SU-DHL-6 (cell line): ENCODE measurements at regions not wholly inside any gene's neighbourhood (a gene's known extent, or its start where the extent isn't known, plus 50 kb on each side); places are given as distances from the start of the nearest gene placed in this dataset.

ENCODE experiments used
- H2AFZ ChIP-seq: fragments of 200-600 bp; sonication (generic); 2 replicates; pipeline ENCODE4 v1.6.1; 2014; ENCODE audit warnings: low read depth, mild to moderate bottlenecking, moderate library complexity, mixed read lengths, antibody characterized with exemption, low read length; ENCODE audit not compliant: severe bottlenecking
- H3F3A ChIP-seq: fragments of 200-600 bp; shearing (Covaris generic); 2 replicates; pipeline ENCODE4 v1.6.0; 2016; ENCODE audit warnings: antibody characterized with exemption, mild to moderate bottlenecking; ENCODE audit not compliant: insufficient read depth
- H3K27ac ChIP-seq: fragments of 200-600 bp; sonication (generic); 2 replicates; pipeline ENCODE4 v1.5.1; 2016; ENCODE audit warnings: low read depth, mild to moderate bottlenecking, low read length, moderate library complexity, mixed read lengths
- H3K27me3 ChIP-seq: fragments of 200-600 bp; sonication (generic), shearing (Covaris generic); 2 replicates; pipeline ENCODE4 v1.6.0; 2014; ENCODE audit warnings: mild to moderate bottlenecking, low read length
- H3K36me3 ChIP-seq: fragments of 200-600 bp; sonication (generic); 2 replicates; pipeline ENCODE4 v1.6.1; 2014; ENCODE audit warnings: mild to moderate bottlenecking, low read length, mixed read lengths
- H3K4me2 ChIP-seq: fragments of 300-600, 200-600 bp; shearing (Covaris generic), sonication (generic); 2 replicates; pipeline ENCODE4 v1.6.0; 2014; ENCODE audit warnings: low read length, low read depth, mild to moderate bottlenecking; ENCODE audit not compliant: poor library complexity, severe bottlenecking
- H3K4me3 ChIP-seq: fragments of 200-600 bp; sonication (generic); 2 replicates; pipeline ENCODE4 v1.5.1; 2014; ENCODE audit warnings: antibody characterized with exemption, low read length, mild to moderate bottlenecking, mixed read lengths; ENCODE audit not compliant: insufficient read depth, poor library complexity, severe bottlenecking
- H3K79me2 ChIP-seq: fragments of 200-600 bp; sonication (generic); 2 replicates; pipeline ENCODE4 v1.6.1; 2014; ENCODE audit warnings: mild to moderate bottlenecking, low read length, moderate library complexity; ENCODE audit not compliant: insufficient read depth
- H3K9ac ChIP-seq: fragments of 200-600 bp; sonication (generic); 2 replicates; pipeline ENCODE4 v1.7.0; 2014; ENCODE audit warnings: mild to moderate bottlenecking, low read length
- H3K9me2 ChIP-seq: fragments of 200-600 bp; sonication (generic); replicated peaks from 2 replicates; pipeline ENCODE4 v1.6.1; 2014; ENCODE audit warnings: low read length; ENCODE audit not compliant: insufficient read depth
- H3K9me3 ChIP-seq: fragments of 200-600 bp; sonication (generic); 2 replicates; pipeline ENCODE4 v1.6.1; 2014; ENCODE audit warnings: low read length, mixed read lengths; ENCODE audit not compliant: insufficient read depth
- H4K20me1 ChIP-seq: fragments of 200-600 bp; sonication (generic); 2 replicates; pipeline ENCODE4 v1.6.1; 2014; ENCODE audit warnings: low read depth, mild to moderate bottlenecking, antibody characterized with exemption, low read length, moderate library complexity, mixed read lengths
- EZH2phosphoT487 ChIP-seq: fragments of 200-600 bp; sonication (generic), shearing (Covaris generic); conservative IDR thresholded peaks from 2 replicates; pipeline ENCODE4 v1.6.1; 2018; ENCODE audit warnings: mild to moderate bottlenecking, antibody characterized with exemption, low read length, moderate library complexity, mixed read lengths
- TF ChIP-seq, protein P1 (sequence below): fragments of 200-600 bp; sonication (generic); IDR thresholded peaks from one replicate; pipeline ENCODE4 v1.5.1; 2017; ENCODE audit warnings: antibody characterized with exemption, mild to moderate bottlenecking, low read length, moderate library complexity; ENCODE audit not compliant: insufficient read depth, poor library complexity, severe bottlenecking

DNA sequence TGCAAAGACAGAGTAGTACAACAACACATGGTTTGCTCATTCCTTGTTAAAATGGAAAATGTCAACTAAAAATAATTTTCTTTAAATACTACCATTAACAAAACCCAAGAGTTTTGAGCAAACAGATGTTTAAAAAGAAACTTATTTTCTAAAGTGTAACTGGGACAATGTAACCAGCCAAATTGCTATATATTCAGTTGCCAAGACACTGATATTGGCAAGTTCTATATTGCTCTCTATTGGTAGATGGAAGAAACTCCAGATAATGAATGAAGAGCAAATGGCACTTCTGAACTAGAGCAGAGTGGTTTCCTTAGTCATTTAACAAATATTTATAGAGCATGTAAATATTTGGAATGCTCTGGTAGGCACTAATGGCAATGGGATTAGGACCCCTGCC is 966.2 kb downstream of the RPA4 start:
- Histone ChIP-seq H3K36me3 (no peaks in the 10 kb centered on the region), H3F3A (no peaks in the 10 kb centered on the region), H3K9me3 (no peaks in the 10 kb centered on the region), H3K79me2 (no peaks in the 10 kb centered on the region), H3K9me2 (no peaks in the 10 kb centered on the region), H3K4me2 (no peak overlapping the region), H4K20me1 (no peaks in the 10 kb centered on the region), H3K27me3 (no peaks in the 10 kb centered on the region), H3K27ac (no peak overlapping the region), H3K9ac (no peak overlapping the region), H3K4me3 (no peak overlapping the region), H2AFZ (no peak overlapping the region)
- no peak for TF ChIP-seq EZH2phosphoT487
- TF ChIP-seq, protein P1, sequence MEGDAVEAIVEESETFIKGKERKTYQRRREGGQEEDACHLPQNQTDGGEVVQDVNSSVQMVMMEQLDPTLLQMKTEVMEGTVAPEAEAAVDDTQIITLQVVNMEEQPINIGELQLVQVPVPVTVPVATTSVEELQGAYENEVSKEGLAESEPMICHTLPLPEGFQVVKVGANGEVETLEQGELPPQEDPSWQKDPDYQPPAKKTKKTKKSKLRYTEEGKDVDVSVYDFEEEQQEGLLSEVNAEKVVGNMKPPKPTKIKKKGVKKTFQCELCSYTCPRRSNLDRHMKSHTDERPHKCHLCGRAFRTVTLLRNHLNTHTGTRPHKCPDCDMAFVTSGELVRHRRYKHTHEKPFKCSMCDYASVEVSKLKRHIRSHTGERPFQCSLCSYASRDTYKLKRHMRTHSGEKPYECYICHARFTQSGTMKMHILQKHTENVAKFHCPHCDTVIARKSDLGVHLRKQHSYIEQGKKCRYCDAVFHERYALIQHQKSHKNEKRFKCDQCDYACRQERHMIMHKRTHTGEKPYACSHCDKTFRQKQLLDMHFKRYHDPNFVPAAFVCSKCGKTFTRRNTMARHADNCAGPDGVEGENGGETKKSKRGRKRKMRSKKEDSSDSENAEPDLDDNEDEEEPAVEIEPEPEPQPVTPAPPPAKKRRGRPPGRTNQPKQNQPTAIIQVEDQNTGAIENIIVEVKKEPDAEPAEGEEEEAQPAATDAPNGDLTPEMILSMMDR, result no peak

- Histone ChIP-seq H4K20me1 (no peaks in the 10 kb centered on the region), H3K9me2 (no peaks in the 10 kb centered on the region), H3K4me3 (no peak overlapping the region), H3F3A (no peaks in the 10 kb centered on the region), H3K4me2 (no peak overlapping the region), H2AFZ (no peak overlapping the region), H3K36me3 (no peaks in the 10 kb centered on the region), H3K27me3 (no peaks in the 10 kb centered on the region), H3K79me2 (no peaks in the 10 kb centered on the region), H3K27ac (no peak overlapping the region), H3K9ac (no peak overlapping the region), H3K9me3 (no peaks in the 10 kb centered on the region)
- TF ChIP-seq EZH2phosphoT487, result no peak
- TF ChIP-seq, protein P1, result no peak
Observed at GRCh38 chrX:97850911-97851310, 967.2 kb downstream of the RPA4 start.

GRCh38 chrX:97854086-97854485 is 970.4 kb downstream of the RPA4 start:
- H3K27me3 ChIP-seq, result no peaks in the 10 kb centered on the region
- TF ChIP-seq EZH2phosphoT487, result no peak
- TF ChIP-seq, protein P1, result no peak
- no peak overlapping the region for H3K4me3 ChIP-seq
- H3F3A ChIP-seq, result no peaks in the 10 kb centered on the region
- H3K4me2 ChIP-seq, result no peak overlapping the region
- H4K20me1 ChIP-seq, result no peaks in the 10 kb centered on the region
- H3K79me2 ChIP-seq, result no peaks in the 10 kb centered on the region
- H3K9me3 ChIP-seq, result no peaks in the 10 kb centered on the region
- H3K36me3 ChIP-seq, result no peaks in the 10 kb centered on the region
- H2AFZ ChIP-seq, result no peak overlapping the region
- H3K9ac ChIP-seq, result no peak overlapping the region
- no peaks in the 10 kb centered on the region for H3K9me2 ChIP-seq
- H3K27ac ChIP-seq, result no peak overlapping the region
